Loucy (cell line): ENCODE measurements at regions not wholly inside any gene's neighbourhood (a gene's known extent, or its start where the extent isn't known, plus 50 kb on each side); places are given as distances from the start of the nearest gene placed in this dataset.

Source experiments
- H2AFZ ChIP-seq: fragments of 200-600 bp; sonication (generic); 2 replicates; pipeline ENCODE4 v1.6.0; 2016; ENCODE audit warnings: antibody characterized with exemption, mild to moderate bottlenecking, low read length, moderate library complexity
- H3F3A ChIP-seq: fragments of 200-600 bp; 2 replicates; pipeline ENCODE4 v1.6.0; 2016; ENCODE audit warnings: antibody characterized with exemption, low read depth, mild to moderate bottlenecking
- H3K27me3 ChIP-seq: fragments of 200-600 bp; sonication (generic); 2 replicates; pipeline ENCODE4 v1.6.1; 2014; ENCODE audit warnings: low read length, mild to moderate bottlenecking; ENCODE audit not compliant: insufficient read depth, poor library complexity, severe bottlenecking
- H3K36me3 ChIP-seq: fragments of 200-600 bp; sonication (generic); 2 replicates; pipeline ENCODE4 v1.6.1; 2016; ENCODE audit warnings: low read length; ENCODE audit not compliant: insufficient read depth
- H3K4me1 ChIP-seq: fragments of 200-600 bp; sonication (generic); 2 replicates; pipeline ENCODE4 v1.5.1; 2014; ENCODE audit warnings: low read length, mild to moderate bottlenecking; ENCODE audit not compliant: insufficient read depth, poor library complexity, severe bottlenecking
- H3K4me2 ChIP-seq: fragments of 200-600 bp; sonication (generic); 2 replicates; pipeline ENCODE4 v1.6.0; 2014; ENCODE audit warnings: antibody characterized with exemption, low read length, low read depth, mild to moderate bottlenecking; ENCODE audit not compliant: poor library complexity, severe bottlenecking
- H3K4me3 ChIP-seq: fragments of 200-600 bp; sonication (generic); 2 replicates; pipeline ENCODE4 v1.5.1; 2014; ENCODE audit warnings: low read length, mild to moderate bottlenecking, mixed read lengths; ENCODE audit not compliant: poor library complexity, severe bottlenecking
- H3K79me2 ChIP-seq: fragments of 200-600 bp; sonication (generic); 2 replicates; pipeline ENCODE4 v1.6.1; 2014; ENCODE audit warnings: low read length; ENCODE audit not compliant: insufficient read depth
- H3K9ac ChIP-seq: fragments of 200-600 bp; sonication (generic); 2 replicates; pipeline ENCODE4 v1.6.0; 2014; ENCODE audit warnings: mild to moderate bottlenecking, low read depth, low read length, moderate library complexity; ENCODE audit not compliant: poor library complexity, severe bottlenecking
- H3K9me2 ChIP-seq: fragments of 200-600 bp; sonication (generic); replicated peaks from 2 replicates; pipeline ENCODE4 v1.6.1; 2016; ENCODE audit warnings: low read depth, low read length, mixed read lengths
- H3K9me3 ChIP-seq: fragments of 200-600 bp; sonication (generic); 2 replicates; pipeline ENCODE4 v1.6.1; 2014; ENCODE audit warnings: mild to moderate bottlenecking, antibody characterized with exemption, low read length, low read depth; ENCODE audit not compliant: insufficient read depth
- H4K20me1 ChIP-seq: fragments of 200-600 bp; sonication (generic); 2 replicates; pipeline ENCODE4 v1.6.0; 2014; ENCODE audit warnings: antibody characterized with exemption, low read length, mild to moderate bottlenecking; ENCODE audit not compliant: insufficient read depth, poor library complexity, severe bottlenecking
- EZH2phosphoT487 ChIP-seq: fragments of 200-600 bp; IDR thresholded peaks from 2 replicates; pipeline ENCODE4 v1.6.1; 2018; ENCODE audit warnings: antibody characterized with exemption, mild to moderate bottlenecking, moderate library complexity, borderline replicate concordance
- TF ChIP-seq, protein P1 (sequence below): fragments of 200-600 bp; sonication (generic); conservative IDR thresholded peaks from 2 replicates; pipeline ENCODE4 v1.5.1; 2014; ENCODE audit warnings: mild to moderate bottlenecking, antibody characterized with exemption, low read length

DNA sequence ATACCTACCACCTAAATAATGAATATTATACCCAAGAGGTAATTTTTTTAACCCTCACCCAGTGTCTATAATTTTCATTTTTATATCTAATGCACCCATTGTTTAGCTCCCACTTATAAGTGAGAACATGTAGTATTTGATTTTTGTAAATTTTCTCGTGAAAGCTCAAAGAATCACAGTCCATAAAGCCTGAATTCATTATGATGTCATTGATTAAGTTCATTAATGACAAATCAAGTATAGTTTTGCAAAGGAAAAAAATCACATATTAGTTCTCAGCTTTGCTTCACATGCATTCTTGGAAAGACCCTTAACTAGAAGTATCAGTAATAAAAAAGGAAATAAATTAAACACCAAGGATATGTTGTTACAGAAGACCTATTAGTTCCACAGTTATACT lies 425.3 kb upstream of the UBE2E2 start:
- no peaks in the 10 kb centered on the region for H3K27me3 ChIP-seq
- no peaks in the 10 kb centered on the region for H3K4me1 ChIP-seq
- H4K20me1 ChIP-seq, result no peaks in the 10 kb centered on the region
- no peaks in the 10 kb centered on the region for H3K9me2 ChIP-seq
- H2AFZ ChIP-seq, result no peak overlapping the region
- H3F3A ChIP-seq, result no peaks in the 10 kb centered on the region
- no peaks in the 10 kb centered on the region for H3K36me3 ChIP-seq
- no peak for TF ChIP-seq EZH2phosphoT487
- TF ChIP-seq, protein P1, sequence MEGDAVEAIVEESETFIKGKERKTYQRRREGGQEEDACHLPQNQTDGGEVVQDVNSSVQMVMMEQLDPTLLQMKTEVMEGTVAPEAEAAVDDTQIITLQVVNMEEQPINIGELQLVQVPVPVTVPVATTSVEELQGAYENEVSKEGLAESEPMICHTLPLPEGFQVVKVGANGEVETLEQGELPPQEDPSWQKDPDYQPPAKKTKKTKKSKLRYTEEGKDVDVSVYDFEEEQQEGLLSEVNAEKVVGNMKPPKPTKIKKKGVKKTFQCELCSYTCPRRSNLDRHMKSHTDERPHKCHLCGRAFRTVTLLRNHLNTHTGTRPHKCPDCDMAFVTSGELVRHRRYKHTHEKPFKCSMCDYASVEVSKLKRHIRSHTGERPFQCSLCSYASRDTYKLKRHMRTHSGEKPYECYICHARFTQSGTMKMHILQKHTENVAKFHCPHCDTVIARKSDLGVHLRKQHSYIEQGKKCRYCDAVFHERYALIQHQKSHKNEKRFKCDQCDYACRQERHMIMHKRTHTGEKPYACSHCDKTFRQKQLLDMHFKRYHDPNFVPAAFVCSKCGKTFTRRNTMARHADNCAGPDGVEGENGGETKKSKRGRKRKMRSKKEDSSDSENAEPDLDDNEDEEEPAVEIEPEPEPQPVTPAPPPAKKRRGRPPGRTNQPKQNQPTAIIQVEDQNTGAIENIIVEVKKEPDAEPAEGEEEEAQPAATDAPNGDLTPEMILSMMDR, result no peak
- H3K4me2 ChIP-seq, result no peak overlapping the region
- no peak overlapping the region for H3K4me3 ChIP-seq
- no peaks in the 10 kb centered on the region; the same call in 1 of the 2 replicates for H3K9me3 ChIP-seq
- H3K9ac ChIP-seq, result no peak overlapping the region
- H3K79me2 ChIP-seq, result no peaks in the 10 kb centered on the region

DNA sequence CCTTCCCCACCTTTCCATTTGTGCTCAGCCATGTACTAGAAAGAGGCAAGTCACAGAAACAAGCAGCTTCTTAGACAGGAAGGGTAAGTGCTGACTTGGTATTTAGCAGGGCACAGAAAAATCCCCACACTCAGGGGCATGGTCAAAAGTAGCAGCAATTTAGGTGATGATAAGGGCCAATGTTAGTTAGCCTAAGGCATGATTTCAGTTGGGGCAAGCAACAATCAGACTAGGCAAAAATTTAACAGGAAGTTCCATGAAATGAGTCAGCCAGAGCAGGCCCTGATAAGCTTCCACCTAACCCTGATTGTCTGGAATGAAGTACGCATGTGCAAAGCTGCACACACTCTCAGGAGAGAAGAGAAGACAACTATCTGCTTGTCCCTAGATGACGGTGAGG lies 423.4 kb upstream of the UBE2E2 start:
- H3K27me3 ChIP-seq, result peaks cover 3% of the 10 kb centered on the region
- no peak for TF ChIP-seq EZH2phosphoT487
- TF ChIP-seq, protein P1, result no peak
- H4K20me1 ChIP-seq, result no peaks in the 10 kb centered on the region
- H3K36me3 ChIP-seq, result no peaks in the 10 kb centered on the region
- H3K9me2 ChIP-seq, result no peaks in the 10 kb centered on the region
- peaks cover 10% of the 10 kb centered on the region for H3K9me3 ChIP-seq
- no peak overlapping the region for H3K4me3 ChIP-seq
- H3F3A ChIP-seq, result no peaks in the 10 kb centered on the region
- no peaks in the 10 kb centered on the region for H3K4me1 ChIP-seq
- no peaks in the 10 kb centered on the region for H3K79me2 ChIP-seq
- H2AFZ ChIP-seq, result no peak overlapping the region
- no peak overlapping the region for H3K4me2 ChIP-seq
- H3K9ac ChIP-seq, result no peak overlapping the region

DNA sequence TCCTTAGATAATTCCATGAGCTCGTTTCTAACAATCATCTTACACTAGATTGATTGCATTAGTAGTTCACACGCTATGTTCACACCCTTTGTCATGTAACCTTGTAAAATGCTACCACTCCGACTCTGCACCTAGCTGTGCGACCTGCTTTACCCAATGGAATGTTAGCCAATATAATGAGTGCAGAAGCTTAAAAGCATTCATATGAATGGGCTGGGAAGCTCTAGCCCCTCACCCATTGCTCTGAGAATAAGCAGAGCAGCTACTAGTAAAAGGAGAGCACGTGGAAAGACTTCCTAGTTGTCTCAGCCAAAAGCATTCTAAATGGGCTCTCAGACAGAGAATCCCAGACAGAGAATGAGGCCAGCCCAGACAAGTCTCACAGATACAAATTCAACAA lies 410.6 kb upstream of the UBE2E2 start:
- Histone ChIP-seq H3K79me2 (no peaks in the 10 kb centered on the region), H3K9ac (no peak overlapping the region), H2AFZ (no peak overlapping the region), H3K36me3 (no peaks in the 10 kb centered on the region), H3K9me3 (no peaks in the 10 kb centered on the region), H4K20me1 (no peaks in the 10 kb centered on the region), H3K27me3 (no peaks in the 10 kb centered on the region), H3F3A (no peaks in the 10 kb centered on the region), H3K4me1 (no peaks in the 10 kb centered on the region), H3K4me2 (no peak overlapping the region), H3K9me2 (no peaks in the 10 kb centered on the region), H3K4me3 (no peak overlapping the region)
- TF ChIP-seq EZH2phosphoT487, result no peak
- TF ChIP-seq, protein P1, result no peak
